ENCODE measurements at regions not wholly inside any gene's neighbourhood (a gene's known extent, or its start where the extent isn't known, plus 50 kb on each side); places are given as distances from the start of the nearest gene placed in this dataset.

DNA sequence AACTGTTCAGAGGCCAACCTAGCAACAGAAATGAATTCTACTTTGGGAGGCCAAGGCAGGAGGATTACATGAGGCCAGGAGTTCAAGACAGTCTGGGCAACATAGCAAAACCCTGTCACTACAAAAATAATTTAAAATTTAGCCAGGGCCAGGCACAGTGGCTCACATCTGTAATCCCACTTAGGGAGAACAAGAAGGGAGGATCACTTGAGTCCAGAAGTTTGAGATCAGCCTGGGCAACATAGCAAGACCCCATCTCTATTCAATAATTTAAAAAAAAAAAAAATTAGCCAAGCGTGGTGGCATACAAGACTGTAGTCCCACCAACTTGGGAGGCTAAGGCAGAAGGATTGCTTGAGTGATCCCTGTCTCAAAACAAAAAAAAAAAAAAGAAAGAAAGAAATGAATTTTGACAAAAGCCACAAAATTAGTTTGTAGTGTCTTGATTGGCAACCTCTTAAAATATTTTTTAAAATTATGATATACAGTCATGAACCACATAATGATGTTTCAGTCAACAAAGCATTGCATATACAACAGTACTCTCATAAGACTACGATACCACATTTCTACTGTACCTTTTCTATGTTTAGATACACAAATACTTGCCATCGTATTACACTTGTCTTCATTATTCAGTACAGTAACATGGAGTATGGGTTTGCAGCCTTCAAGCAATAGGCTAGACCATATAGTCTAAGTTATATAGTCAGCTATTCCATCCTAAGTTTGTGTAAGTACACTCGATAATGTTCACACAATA is 130.7 kb downstream of the ZFP36L2 start:
- TF ChIP-seq JUNB (IDR thresholded peaks at IDR 0.05; ENCODE audit: unreplicated experiment), result no peak
- Histone ChIP-seq H3F3A (replicated peaks; ENCODE audit: low read depth) (no peaks in the 10 kb centered on the region), H3K27me3 (ENCODE audit: insufficient read depth) (peaks cover 8% of the 10 kb centered on the region; the same call in 1 of the 2 replicates), H3K9me2 (ENCODE audit: insufficient read depth) (0 out of 2 replicates have a peak, but pooled peaks cover 4% of the 10 kb centered on the region), H3K79me2 (replicated peaks; ENCODE audit: insufficient read depth) (no peaks in the 10 kb centered on the region), H3K4me3 (no peak overlapping the region), H3K4me1 (ENCODE audit: insufficient read depth) (peaks cover 5% of the 10 kb centered on the region; the same call in 1 of the 2 replicates), H3K4me2 (no peak overlapping the region), H3K36me3 (ENCODE audit: insufficient read depth) (no peaks in the 10 kb centered on the region), H3K27ac (ENCODE audit: low read depth) (no peak overlapping the region), H4K20me1 (replicated peaks; ENCODE audit: insufficient read depth) (no peaks in the 10 kb centered on the region), H2AFZ (no peak overlapping the region)
- H3K27me3 Mint-ChIP-seq (ENCODE audit: insufficient read depth, low read depth, poor library complexity), result peaks cover 20% of the 10 kb centered on the region
- H3K4me1 Mint-ChIP-seq, result peaks cover 16% of the 10 kb centered on the region
- H3K27ac Mint-ChIP-seq, result no peak overlapping the region
- peaks cover 13% of the 10 kb centered on the region for H3K36me3 Mint-ChIP-seq (ENCODE audit: low read depth)
- ATAC-seq, result no peak
- DNase-seq (ENCODE audit: low spot score), result no peak
- no peak overlapping the region for H3K4me3 Mint-ChIP-seq
- H3K9me3 Mint-ChIP-seq, result peaks cover 31% of the 10 kb centered on the region

DNA sequence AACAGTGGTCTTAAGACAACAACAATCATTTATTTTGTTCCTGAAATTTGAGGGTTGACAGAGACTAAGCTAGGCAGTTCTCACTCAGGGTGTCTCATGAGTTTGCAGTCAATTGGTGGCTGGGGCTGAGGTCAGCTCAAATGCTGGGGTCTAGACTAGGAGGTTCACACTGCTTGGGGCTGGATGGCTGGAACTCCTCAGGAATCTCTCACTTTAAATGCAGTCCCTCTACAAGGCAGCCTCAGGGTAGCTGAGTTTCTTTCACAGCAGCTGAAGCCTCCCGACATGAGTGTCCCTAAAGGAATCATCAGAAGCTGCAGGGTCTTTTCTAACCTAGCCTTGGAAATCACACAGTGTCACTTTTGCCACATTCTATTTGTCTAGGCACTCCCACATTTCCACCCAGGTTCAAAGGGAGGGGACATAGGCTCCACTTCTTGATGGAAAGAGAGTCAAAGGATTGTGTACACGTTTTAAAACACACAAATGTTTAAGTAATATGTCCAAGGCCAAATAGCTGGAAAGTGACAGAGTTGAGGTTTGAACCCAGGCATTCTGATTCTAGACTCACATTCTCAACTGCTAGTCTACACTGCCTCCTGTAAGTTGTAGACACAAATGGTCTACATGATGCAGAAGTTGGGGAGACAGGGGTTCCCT is 133.8 kb downstream of the ZFP36L2 start:
- no peaks in the 10 kb centered on the region for H4K20me1 ChIP-seq (replicated peaks; ENCODE audit: insufficient read depth)
- ATAC-seq, result no peak
- no peak for TF ChIP-seq POLR2AphosphoS5 (IDR thresholded peaks at IDR 0.05; ENCODE audit: low read depth)
- TF ChIP-seq ZNF114 (CRISPR knock-in tag; IDR thresholded peaks at IDR 0.05), result no peak
- TF ChIP-seq CREB1 (CRISPR knock-in tag; IDR thresholded peaks at IDR 0.05; ENCODE audit: low read depth), result no peak
- TF ChIP-seq, protein P1, sequence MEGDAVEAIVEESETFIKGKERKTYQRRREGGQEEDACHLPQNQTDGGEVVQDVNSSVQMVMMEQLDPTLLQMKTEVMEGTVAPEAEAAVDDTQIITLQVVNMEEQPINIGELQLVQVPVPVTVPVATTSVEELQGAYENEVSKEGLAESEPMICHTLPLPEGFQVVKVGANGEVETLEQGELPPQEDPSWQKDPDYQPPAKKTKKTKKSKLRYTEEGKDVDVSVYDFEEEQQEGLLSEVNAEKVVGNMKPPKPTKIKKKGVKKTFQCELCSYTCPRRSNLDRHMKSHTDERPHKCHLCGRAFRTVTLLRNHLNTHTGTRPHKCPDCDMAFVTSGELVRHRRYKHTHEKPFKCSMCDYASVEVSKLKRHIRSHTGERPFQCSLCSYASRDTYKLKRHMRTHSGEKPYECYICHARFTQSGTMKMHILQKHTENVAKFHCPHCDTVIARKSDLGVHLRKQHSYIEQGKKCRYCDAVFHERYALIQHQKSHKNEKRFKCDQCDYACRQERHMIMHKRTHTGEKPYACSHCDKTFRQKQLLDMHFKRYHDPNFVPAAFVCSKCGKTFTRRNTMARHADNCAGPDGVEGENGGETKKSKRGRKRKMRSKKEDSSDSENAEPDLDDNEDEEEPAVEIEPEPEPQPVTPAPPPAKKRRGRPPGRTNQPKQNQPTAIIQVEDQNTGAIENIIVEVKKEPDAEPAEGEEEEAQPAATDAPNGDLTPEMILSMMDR (conservative IDR thresholded peaks at IDR 0.05; ENCODE audit: low read depth in 2 of 2), result no peak
- no peak for TF ChIP-seq JUNB (IDR thresholded peaks at IDR 0.05; ENCODE audit: unreplicated experiment)
- TF ChIP-seq, protein P2, sequence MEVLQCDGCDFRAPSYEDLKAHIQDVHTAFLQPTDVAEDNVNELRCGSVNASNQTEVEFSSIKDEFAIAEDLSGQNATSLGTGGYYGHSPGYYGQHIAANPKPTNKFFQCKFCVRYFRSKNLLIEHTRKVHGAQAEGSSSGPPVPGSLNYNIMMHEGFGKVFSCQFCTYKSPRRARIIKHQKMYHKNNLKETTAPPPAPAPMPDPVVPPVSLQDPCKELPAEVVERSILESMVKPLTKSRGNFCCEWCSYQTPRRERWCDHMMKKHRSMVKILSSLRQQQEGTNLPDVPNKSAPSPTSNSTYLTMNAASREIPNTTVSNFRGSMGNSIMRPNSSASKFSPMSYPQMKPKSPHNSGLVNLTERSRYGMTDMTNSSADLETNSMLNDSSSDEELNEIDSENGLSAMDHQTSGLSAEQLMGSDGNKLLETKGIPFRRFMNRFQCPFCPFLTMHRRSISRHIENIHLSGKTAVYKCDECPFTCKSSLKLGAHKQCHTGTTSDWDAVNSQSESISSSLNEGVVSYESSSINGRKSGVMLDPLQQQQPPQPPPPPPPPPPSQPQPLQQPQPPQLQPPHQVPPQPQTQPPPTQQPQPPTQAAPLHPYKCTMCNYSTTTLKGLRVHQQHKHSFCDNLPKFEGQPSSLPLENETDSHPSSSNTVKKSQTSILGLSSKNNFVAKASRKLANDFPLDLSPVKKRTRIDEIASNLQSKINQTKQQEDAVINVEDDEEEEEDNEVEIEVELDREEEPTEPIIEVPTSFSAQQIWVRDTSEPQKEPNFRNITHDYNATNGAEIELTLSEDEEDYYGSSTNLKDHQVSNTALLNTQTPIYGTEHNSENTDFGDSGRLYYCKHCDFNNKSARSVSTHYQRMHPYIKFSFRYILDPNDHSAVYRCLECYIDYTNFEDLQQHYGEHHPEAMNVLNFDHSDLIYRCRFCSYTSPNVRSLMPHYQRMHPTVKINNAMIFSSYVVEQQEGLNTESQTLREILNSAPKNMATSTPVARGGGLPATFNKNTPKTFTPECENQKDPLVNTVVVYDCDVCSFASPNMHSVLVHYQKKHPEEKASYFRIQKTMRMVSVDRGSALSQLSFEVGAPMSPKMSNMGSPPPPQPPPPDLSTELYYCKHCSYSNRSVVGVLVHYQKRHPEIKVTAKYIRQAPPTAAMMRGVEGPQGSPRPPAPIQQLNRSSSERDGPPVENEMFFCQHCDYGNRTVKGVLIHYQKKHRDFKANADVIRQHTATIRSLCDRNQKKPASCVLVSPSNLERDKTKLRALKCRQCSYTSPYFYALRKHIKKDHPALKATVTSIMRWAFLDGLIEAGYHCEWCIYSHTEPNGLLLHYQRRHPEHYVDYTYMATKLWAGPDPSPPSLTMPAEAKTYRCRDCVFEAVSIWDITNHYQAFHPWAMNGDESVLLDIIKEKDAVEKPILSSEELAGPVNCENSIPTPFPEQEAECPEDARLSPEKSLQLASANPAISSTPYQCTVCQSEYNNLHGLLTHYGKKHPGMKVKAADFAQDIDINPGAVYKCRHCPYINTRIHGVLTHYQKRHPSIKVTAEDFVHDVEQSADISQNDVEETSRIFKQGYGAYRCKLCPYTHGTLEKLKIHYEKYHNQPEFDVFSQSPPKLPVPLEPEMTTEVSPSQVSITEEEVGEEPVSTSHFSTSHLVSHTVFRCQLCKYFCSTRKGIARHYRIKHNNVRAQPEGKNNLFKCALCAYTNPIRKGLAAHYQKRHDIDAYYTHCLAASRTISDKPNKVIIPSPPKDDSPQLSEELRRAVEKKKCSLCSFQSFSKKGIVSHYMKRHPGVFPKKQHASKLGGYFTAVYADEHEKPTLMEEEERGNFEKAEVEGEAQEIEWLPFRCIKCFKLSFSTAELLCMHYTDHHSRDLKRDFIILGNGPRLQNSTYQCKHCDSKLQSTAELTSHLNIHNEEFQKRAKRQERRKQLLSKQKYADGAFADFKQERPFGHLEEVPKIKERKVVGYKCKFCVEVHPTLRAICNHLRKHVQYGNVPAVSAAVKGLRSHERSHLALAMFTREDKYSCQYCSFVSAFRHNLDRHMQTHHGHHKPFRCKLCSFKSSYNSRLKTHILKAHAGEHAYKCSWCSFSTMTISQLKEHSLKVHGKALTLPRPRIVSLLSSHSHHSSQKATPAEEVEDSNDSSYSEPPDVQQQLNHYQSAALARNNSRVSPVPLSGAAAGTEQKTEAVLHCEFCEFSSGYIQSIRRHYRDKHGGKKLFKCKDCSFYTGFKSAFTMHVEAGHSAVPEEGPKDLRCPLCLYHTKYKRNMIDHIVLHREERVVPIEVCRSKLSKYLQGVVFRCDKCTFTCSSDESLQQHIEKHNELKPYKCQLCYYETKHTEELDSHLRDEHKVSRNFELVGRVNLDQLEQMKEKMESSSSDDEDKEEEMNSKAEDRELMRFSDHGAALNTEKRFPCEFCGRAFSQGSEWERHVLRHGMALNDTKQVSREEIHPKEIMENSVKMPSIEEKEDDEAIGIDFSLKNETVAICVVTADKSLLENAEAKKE (CRISPR knock-in tag; IDR thresholded peaks at IDR 0.05), result no peak
- TF ChIP-seq EZH2 (IDR thresholded peaks at IDR 0.05; ENCODE audit: low read depth, unreplicated experiment), result no peak
- TF ChIP-seq, protein P3, sequence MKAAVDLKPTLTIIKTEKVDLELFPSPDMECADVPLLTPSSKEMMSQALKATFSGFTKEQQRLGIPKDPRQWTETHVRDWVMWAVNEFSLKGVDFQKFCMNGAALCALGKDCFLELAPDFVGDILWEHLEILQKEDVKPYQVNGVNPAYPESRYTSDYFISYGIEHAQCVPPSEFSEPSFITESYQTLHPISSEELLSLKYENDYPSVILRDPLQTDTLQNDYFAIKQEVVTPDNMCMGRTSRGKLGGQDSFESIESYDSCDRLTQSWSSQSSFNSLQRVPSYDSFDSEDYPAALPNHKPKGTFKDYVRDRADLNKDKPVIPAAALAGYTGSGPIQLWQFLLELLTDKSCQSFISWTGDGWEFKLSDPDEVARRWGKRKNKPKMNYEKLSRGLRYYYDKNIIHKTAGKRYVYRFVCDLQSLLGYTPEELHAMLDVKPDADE (IDR thresholded peaks at IDR 0.05), result no peak
- TF ChIP-seq ZNF331 (CRISPR knock-in tag; IDR thresholded peaks at IDR 0.05; ENCODE audit: low read depth), result no peak
- no peak for TF ChIP-seq EZH2phosphoT487 (IDR thresholded peaks at IDR 0.05; ENCODE audit: unreplicated experiment)

More for the DNA sequence above, 133.8 kb downstream of the ZFP36L2 start:
- H3K27ac Mint-ChIP-seq, result no peak overlapping the region
- no peaks in the 10 kb centered on the region for H3K27me3 Mint-ChIP-seq (ENCODE audit: insufficient read depth, low read depth, poor library complexity)
- Histone ChIP-seq H3K27ac (ENCODE audit: low read depth) (no peak overlapping the region), H3K79me2 (replicated peaks; ENCODE audit: insufficient read depth) (no peaks in the 10 kb centered on the region), H2AFZ (no peak overlapping the region), H3F3A (replicated peaks; ENCODE audit: low read depth) (no peaks in the 10 kb centered on the region), H3K4me2 (no peak overlapping the region), H3K9me2 (ENCODE audit: insufficient read depth) (0 out of 2 replicates have a peak, but pooled peaks cover 5% of the 10 kb centered on the region), H3K27me3 (ENCODE audit: insufficient read depth) (no peaks in the 10 kb centered on the region), H3K4me3 (no peak overlapping the region), H3K36me3 (ENCODE audit: insufficient read depth) (no peaks in the 10 kb centered on the region), H3K4me1 (ENCODE audit: insufficient read depth) (no peaks in the 10 kb centered on the region)
- peaks cover 31% of the 10 kb centered on the region for H3K9me3 Mint-ChIP-seq
- peaks cover 6% of the 10 kb centered on the region for H3K36me3 Mint-ChIP-seq (ENCODE audit: low read depth)
- H3K4me3 Mint-ChIP-seq, result no peak overlapping the region
- peaks cover 2% of the 10 kb centered on the region; the same call in 2 of the 3 replicates for H3K4me1 Mint-ChIP-seq
- DNase-seq (ENCODE audit: low spot score), result no peak

All from GM23338 (cell line).